Tibial nerve (tissue), 4 donors: ENCODE measurements at regions not wholly inside any gene's neighbourhood (a gene's known extent, or its start where the extent isn't known, plus 50 kb on each side); places are given as distances from the start of the nearest gene placed in this dataset.

Experiments used
- DNase-seq, 2 donors: peaks; one replicate each; pipeline ENCODE4 v3.0.0-alpha.2; 2019; ENCODE audit warnings: low spot score in 2 of 2
- H3K27ac ChIP-seq, 4 donors: fragments of 200-600 bp; sonication (generic) in 3 of 4; one replicate each; pipeline ENCODE4 v1.5.1; 2017 to 2019; ENCODE audit warnings: mild to moderate bottlenecking in 1 of 4
- H3K27me3 ChIP-seq, 2 donors: fragments of 200-600 bp; sonication (generic) in 1 of 2; one replicate each; pipeline versions ENCODE4 v1.5.1 to v1.6.0; 2017 to 2019
- H3K36me3 ChIP-seq, 3 donors: fragments of 200-600 bp; sonication (generic); one replicate each; pipeline ENCODE4 v1.5.1; 2018 to 2019
- H3K4me1 ChIP-seq, 4 donors: fragments of 200-600 bp; sonication (generic) in 3 of 4; one replicate each; pipeline ENCODE4 v1.5.1; 2017 to 2019
- H3K4me3 ChIP-seq, 4 donors: fragments of 200-600 bp; sonication (generic) in 3 of 4; one replicate each; pipeline ENCODE4 v1.5.1; 2017 to 2019; ENCODE audit warnings: mild to moderate bottlenecking in 1 of 4, moderate library complexity in 1 of 4
- H3K9me3 ChIP-seq, 4 donors: fragments of 200-600 bp; sonication (generic) in 3 of 4; one replicate each; pipeline ENCODE4 v1.5.1; 2017 to 2019
- EP300 ChIP-seq, 2 donors: sonication (generic); formaldehyde crosslinking; IDR thresholded peaks; one replicate each; pipeline ENCODE4 v1.6.1; 2017; ENCODE audit warnings: antibody characterized with exemption in 2 of 2, mild to moderate bottlenecking in 1 of 2
- POLR2A ChIP-seq, 2 donors: fragments of 450-650 bp; IDR thresholded peaks; one replicate each; pipeline ENCODE4 v1.6.1; 2017; ENCODE audit warnings: antibody characterized with exemption in 2 of 2, mild to moderate bottlenecking in 2 of 2, moderate library complexity in 2 of 2
- WGBS, 2 donors: methylation state at CpG; one replicate each; pipeline ENCODE4 v1.1.5; 2018; 5-methylcytosine and 5-hydroxymethylcytosine counted together
- TF ChIP-seq, protein P1 (sequence below), 5 experiments: fragments of 200-600 bp in 3 of 5; fragments of 450-650 bp in 2 of 5; sonication (generic) in 3 of 5; IDR thresholded peaks; one replicate each; pipeline ENCODE4 v1.5.1; 2016 to 2019; ENCODE audit warnings: antibody characterized with exemption in 5 of 5, mild to moderate bottlenecking in 3 of 5, moderate library complexity in 2 of 5

DNA sequence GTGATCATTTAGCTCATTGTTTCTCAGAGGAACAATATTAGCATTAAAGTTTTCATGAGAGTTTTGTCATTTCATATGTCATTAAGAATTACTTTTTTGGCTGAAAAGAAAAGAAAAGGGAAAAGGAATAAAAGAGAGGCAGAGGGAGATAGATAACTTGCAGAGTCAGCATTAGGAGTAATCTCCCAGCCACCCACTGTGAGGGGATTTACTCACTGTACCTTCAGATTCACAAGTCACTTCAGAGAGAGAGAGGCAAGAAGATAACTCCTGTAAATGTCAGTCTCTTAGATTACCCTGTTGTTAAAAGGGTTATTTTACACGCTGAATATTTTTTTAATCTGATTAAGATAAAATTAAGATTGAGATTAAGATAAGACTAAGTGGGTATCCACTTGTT is 125.2 kb downstream of the POU4F1 start:
- TF ChIP-seq POLR2A (IDR thresholded peaks at IDR 0.05) = no peak
- TF ChIP-seq EP300 (IDR thresholded peaks at IDR 0.05) = no peak
- no peak overlapping the region for H3K4me3 ChIP-seq
- WGBS, 2 donors = 83 to 91% methylated on average over 1 of the region's 1 CpG
- H3K36me3 ChIP-seq = no peaks in the 10 kb centered on the region
- no peak for DNase-seq
- H3K27me3 ChIP-seq = no peaks in the 10 kb centered on the region
- H3K9me3 ChIP-seq = no peaks in the 10 kb centered on the region
- no peaks in the 10 kb centered on the region for H3K4me1 ChIP-seq
- H3K27ac ChIP-seq = no peak overlapping the region

DNA sequence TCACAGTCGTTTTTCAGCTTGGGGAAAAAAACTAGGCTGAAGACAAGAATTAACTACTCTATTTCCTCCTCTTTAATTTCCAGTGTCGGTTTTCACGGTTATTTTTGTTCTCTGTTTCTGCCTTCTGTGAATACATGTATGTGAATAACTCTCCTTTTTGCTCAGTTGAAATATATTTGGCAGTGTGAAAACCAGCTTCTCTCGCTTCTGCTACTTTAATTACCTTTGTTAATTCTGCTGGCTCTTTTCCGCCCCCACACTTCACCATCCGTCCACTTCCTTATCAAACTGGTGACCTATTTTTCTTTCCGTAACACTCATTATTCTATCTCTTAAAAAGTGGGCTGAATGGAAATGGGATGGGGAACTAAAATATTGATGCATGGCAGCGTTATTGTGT is 126.4 kb downstream of the POU4F1 start:
- H3K4me1 ChIP-seq = no peaks in the 10 kb centered on the region
- no peak for DNase-seq
- no peak overlapping the region for H3K4me3 ChIP-seq
- H3K9me3 ChIP-seq = no peaks in the 10 kb centered on the region
- H3K36me3 ChIP-seq = no peaks in the 10 kb centered on the region
- H3K27ac ChIP-seq = no peak overlapping the region
- 69 to 70% methylated on average over 8 of the region's 8 CpGs for WGBS, 2 donors
- no peaks in the 10 kb centered on the region for H3K27me3 ChIP-seq
- TF ChIP-seq POLR2A (IDR thresholded peaks at IDR 0.05) = no peak
- TF ChIP-seq EP300 (IDR thresholded peaks at IDR 0.05) = no peak
- TF ChIP-seq, protein P1, sequence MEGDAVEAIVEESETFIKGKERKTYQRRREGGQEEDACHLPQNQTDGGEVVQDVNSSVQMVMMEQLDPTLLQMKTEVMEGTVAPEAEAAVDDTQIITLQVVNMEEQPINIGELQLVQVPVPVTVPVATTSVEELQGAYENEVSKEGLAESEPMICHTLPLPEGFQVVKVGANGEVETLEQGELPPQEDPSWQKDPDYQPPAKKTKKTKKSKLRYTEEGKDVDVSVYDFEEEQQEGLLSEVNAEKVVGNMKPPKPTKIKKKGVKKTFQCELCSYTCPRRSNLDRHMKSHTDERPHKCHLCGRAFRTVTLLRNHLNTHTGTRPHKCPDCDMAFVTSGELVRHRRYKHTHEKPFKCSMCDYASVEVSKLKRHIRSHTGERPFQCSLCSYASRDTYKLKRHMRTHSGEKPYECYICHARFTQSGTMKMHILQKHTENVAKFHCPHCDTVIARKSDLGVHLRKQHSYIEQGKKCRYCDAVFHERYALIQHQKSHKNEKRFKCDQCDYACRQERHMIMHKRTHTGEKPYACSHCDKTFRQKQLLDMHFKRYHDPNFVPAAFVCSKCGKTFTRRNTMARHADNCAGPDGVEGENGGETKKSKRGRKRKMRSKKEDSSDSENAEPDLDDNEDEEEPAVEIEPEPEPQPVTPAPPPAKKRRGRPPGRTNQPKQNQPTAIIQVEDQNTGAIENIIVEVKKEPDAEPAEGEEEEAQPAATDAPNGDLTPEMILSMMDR (IDR thresholded peaks at IDR 0.05) = no peak

DNA sequence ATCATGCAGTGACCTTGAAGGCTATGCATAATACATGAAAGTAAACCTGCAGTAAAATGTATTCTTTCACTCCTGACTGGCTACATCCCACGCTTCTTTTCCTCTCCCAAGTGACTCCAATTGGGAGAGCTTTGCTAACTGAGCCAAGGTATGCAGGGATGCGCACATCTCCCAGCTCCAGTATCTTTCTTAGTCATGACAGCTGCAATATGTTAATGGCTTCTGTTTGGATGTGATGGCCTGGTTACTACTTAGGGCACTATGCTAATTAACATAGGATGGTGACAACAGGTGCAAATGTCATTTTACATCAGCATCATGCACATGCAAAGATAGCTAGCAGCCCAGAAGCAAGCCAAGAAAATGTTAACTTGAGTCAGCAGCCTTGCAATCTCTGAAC is 134.7 kb downstream of the POU4F1 start:
- H3K4me3 ChIP-seq = no peak overlapping the region
- no peaks in the 10 kb centered on the region for H3K27me3 ChIP-seq
- H3K9me3 ChIP-seq = no peaks in the 10 kb centered on the region
- H3K4me1 ChIP-seq = no peaks in the 10 kb centered on the region
- no peak overlapping the region for H3K27ac ChIP-seq
- no peaks in the 10 kb centered on the region for H3K36me3 ChIP-seq
- TF ChIP-seq POLR2A (IDR thresholded peaks at IDR 0.05) (no peak), EP300 (IDR thresholded peaks at IDR 0.05) (no peak)
- TF ChIP-seq, protein P1 (IDR thresholded peaks at IDR 0.05) = no peak
- 76 to 90% methylated on average over 2 of the region's 2 CpGs for WGBS, 2 donors
- DNase-seq = no peak

DNA sequence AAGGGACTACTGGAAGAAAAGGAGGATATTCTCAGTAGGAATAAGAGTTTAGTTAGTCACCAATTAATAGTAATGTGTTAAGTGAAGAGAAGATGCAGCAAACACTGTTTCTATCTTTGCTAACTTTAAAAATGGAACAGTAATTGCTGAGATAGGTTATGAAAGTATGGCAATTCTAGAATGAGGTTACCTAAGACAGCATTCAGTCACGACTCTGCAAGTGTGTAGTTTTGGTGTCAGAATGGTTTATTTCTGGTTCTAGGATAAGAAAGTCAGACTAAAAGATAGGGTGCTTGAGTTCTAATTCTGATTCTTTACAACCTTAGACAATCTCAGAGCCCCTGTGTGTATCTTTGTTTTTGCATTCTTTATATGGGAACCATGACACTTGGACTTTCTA is 138.1 kb downstream of the POU4F1 start:
- TF ChIP-seq, protein P1 (IDR thresholded peaks at IDR 0.05) = no peak
- WGBS, 2 donors = 73 to 78% methylated on average over 1 of the region's 1 CpG
- H3K9me3 ChIP-seq = no peaks in the 10 kb centered on the region

DNA sequence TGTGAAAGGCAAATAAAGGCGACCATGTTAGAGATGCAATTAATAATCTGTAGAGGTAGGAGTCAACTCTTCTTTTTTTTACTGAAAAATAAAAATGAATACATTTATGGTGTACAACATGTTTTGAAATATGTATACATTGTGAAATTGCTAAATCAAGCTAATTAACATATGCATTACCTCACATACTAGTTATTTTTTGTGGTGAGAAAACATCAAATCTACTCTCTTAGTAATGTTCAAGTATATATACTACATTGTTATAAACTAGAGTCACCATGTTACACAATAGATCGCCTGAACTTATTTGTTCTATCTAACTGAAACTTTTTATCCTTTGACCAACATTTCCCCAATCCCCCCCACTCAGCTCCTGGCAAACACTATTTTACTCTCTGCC is 143.2 kb downstream of the POU4F1 start:
- H3K9me3 ChIP-seq = no peaks in the 10 kb centered on the region
- no peak for TF ChIP-seq EP300 (IDR thresholded peaks at IDR 0.05)
- TF ChIP-seq POLR2A (IDR thresholded peaks at IDR 0.05) = no peak
- TF ChIP-seq, protein P1 (IDR thresholded peaks at IDR 0.05) = no peak
- WGBS, 2 donors = 84% methylated on average over 2 of the region's 2 CpGs

More for the DNA sequence above, 138.1 kb downstream of the POU4F1 start:
- H3K27ac ChIP-seq = no peak overlapping the region
- no peaks in the 10 kb centered on the region for H3K4me1 ChIP-seq
- DNase-seq = no peak
- H3K36me3 ChIP-seq = no peaks in the 10 kb centered on the region
- no peaks in the 10 kb centered on the region for H3K27me3 ChIP-seq
- H3K4me3 ChIP-seq = no peak overlapping the region

DNA sequence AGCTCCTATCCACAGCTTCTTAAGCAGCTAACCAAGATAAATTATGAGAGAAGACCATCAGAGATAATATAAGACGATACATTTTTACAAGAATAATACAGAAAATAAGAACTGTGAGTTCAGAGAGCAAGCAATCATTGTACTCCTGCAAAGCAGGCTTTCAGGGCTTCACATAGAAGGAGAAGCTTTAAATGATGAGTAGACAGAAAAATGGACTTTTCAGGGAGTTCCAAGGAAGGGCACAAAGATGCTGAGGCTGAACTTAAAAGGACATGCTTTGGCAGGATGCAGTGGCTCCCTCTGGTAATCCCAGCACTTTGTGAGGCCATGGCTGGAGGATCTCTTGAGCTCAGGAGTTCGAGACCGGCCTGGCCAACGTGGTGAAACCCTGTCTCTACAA is 159.5 kb downstream of the POU4F1 start:
- H3K4me1 ChIP-seq = no peaks in the 10 kb centered on the region
- no peaks in the 10 kb centered on the region for H3K9me3 ChIP-seq
- no peaks in the 10 kb centered on the region for H3K36me3 ChIP-seq
- no peak overlapping the region for H3K27ac ChIP-seq
- no peak for DNase-seq
- 85 to 89% methylated on average over 4 of the region's 4 CpGs for WGBS, 2 donors
- TF ChIP-seq POLR2A (IDR thresholded peaks at IDR 0.05) (no peak), EP300 (IDR thresholded peaks at IDR 0.05) (no peak)
- TF ChIP-seq, protein P1 (IDR thresholded peaks at IDR 0.05) = no peak
- H3K27me3 ChIP-seq = no peaks in the 10 kb centered on the region
- H3K4me3 ChIP-seq = no peak overlapping the region

More for the DNA sequence above, 143.2 kb downstream of the POU4F1 start:
- H3K36me3 ChIP-seq = no peaks in the 10 kb centered on the region
- no peak overlapping the region for H3K27ac ChIP-seq
- DNase-seq = no peak
- no peaks in the 10 kb centered on the region for H3K4me1 ChIP-seq
- no peaks in the 10 kb centered on the region for H3K27me3 ChIP-seq
- no peak overlapping the region for H3K4me3 ChIP-seq
